ENCODE measurements at regions not wholly inside any gene's neighbourhood (a gene's known extent, or its start where the extent isn't known, plus 50 kb on each side); places are given as distances from the start of the nearest gene placed in this dataset.
"Not testable (repeated sequence)": the region's sequence is repeated elsewhere in the genome, so short reads cannot be mapped to it uniquely, and the experiment has no call there.

DNA sequence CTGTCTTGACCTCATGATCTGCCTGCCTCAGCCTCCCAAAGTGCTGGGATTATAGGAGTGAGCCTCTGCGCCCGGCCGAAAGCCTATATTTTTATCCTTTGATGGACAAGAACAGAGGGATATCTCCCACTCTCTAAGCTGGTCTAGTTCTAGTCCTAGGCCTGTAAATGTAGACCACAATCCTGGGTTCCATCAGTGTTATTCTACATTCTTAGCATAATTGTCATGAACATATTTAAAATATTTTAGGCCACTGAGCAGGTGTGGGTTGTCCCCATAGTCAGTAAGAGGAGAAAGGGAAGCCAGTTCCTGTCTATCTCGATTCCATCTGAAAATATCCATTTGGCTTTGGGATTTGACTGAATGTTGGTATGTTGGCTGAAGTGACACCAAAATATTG lies 118.1 kb downstream of the EBLN2 start:
- DNase-seq (ENCODE audit: low spot score), result no peak

DNA sequence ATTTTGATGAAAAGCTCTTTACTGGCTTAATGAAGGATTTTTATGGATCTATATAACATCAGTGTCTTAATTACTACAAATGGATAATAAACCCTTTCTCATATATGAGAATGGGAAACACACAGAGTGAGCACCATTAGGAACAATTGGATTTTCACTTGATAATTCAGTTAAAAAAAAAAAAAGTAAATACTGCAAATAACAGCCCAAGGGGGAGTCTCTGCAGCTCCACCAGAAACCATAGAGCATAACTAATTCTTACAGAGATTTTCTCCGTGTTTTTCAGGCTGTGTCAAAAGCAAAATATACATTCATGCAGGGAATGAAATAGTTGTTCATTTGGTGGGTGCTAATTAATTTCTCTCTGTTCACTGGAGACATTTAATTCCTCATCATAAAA lies 125.3 kb downstream of the EBLN2 start:
- no peak for DNase-seq (ENCODE audit: low spot score)

DNA sequence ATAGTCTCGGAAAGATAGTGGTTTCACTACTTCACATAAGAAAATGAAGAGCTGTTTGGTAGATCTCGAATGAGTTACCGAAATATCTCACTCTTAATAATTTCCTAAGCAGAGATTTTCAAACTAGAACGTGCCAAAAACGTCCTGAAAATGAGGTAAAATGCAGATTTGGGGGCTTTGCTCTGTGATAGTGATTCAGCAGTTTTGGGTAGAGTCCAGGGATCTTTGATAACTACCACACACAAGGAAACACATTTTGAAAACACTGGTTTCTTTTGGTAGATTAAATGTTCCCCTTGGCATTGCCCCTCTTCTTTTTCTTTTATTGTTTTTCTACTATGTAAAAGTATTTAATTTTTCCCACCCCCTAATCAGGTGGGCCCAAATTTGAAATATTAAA lies 125.9 kb downstream of the EBLN2 start:
- no peak for DNase-seq (ENCODE audit: low spot score)

DNA sequence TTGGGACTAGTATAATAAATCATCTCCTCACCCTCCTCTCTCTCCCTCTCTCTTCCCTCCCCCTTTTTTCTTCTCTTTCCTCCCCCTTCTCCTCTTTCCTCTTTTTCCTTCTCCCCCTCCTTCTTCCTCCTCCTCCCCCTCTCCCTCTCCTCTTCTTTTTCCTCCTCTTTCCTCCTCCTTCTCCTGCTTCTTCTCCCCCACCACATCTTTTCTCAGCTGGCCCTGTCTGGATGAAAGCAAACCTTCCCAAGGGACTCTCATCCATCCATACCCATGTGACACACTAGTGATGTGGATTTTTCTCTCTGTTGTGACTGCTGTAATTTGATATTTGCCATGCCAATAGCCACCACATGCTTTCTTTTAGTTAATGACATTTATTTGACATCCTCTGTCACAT lies 127.2 kb downstream of the EBLN2 start:
- DNase-seq (ENCODE audit: low spot score), result no peak

DNA sequence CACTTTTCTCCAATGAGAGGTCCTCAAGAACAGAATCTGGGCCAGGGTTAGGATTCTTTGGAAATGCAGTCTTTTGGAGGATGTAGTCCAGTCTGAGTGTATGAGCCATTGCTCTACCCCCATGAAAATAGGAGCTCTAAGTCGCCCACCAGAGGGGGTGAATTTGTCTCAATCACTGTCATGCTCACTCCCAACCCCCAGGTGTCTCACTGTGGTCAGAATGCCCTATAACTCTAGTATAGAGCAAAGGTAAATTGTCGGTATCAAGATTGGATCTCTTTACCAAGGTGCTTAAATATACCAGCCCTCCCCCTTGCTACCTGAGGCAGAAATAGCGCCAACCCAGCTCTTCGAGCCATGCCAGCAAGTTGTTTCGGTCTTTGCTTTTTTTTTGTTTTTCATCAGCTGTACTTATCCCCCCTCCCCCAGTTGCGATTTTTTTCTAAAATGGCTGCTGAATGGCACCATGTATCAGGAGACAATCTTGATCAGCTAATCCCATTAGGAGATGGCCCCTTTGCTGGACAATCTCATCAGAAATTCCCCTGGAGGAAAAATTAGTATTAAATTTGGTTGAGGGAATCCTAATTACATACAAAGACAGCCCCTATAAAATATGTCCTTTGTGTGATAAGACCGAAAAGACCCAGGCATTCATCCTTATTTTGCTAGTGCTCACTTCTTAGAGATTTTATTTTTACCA lies 130.7 kb downstream of the EBLN2 start:
- DNase-seq (ENCODE audit: low spot score), result no peak

DNA sequence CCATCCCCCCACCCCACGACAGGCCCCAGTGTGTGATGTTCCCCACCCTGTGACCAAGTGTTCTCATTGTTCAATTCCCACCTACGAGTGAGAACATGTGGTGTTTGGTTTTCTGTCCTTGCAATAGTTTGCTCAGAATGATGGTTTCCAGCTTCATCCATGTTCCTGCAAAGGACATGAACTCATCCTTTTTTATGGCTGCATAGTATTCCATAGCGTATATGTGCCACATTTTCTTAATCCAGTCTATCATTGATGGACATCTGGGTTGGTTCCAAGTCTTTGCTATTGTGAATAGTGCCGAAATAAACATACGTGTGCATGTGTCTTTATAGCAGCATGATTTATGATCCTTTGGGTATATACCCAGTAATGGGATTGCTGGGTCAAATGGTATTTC lies 132.5 kb downstream of the EBLN2 start:
- not testable (repeated sequence) for DNase-seq (ENCODE audit: low spot score)

DNA sequence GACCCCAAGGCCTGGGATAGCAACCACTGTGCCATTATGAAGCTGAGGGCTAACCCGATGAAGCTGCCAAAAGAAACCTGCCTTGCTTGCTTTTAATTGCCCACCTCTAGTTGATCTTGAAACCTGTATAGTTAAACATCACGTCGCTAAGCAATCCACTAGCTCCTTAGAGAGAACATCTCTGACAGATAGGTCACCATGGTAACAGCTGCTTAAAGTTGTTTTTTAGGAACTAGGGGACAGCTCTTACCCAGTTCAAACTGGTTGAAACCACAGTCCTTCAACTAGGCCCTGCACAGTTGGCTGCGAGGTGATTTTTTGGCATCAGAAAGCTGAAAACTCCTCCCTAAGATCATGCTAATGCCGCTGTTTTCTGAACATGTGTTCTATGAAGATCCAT lies 135.7 kb downstream of the EBLN2 start:
- DNase-seq (ENCODE audit: low spot score), result no peak

DNA sequence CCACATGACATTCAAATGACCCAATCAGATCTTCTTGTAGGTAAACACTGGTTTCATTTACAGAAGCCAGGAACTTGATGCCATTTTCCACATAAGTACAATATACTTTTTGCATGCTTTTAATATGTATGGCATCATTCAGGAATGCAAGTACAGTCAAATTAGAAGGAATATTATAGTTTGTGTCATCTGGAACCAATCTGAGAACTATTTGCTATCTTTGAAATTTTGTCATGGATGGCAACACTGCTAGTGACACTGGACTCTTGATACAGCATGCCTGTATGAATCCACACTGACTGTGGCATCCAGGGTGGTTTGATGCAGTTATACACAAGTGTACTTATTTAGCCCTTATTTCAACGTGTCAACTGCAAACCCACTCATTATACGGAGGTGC lies 141.6 kb downstream of the EBLN2 start:
- no peak for DNase-seq (ENCODE audit: low spot score)

DNA sequence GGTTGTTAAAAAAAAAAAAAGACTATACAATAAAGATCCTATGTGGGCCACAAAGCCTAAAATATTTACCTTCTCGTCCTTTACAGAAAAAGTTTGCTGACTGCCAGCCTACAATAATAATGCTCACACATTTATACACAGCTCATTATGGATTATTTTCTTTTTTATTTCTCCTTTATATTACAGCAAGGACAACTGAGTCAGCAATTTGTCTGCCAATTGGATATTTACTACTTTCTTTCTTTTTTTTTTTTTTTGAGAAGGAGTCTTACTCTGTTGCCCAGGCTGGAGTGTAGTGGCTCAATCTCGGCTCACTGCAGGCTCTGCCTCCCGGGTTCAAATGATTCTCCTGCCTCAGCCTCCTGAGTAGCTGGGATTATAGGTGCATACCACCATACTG lies 142.2 kb downstream of the EBLN2 start:
- no peak for DNase-seq (ENCODE audit: low spot score)

DNA sequence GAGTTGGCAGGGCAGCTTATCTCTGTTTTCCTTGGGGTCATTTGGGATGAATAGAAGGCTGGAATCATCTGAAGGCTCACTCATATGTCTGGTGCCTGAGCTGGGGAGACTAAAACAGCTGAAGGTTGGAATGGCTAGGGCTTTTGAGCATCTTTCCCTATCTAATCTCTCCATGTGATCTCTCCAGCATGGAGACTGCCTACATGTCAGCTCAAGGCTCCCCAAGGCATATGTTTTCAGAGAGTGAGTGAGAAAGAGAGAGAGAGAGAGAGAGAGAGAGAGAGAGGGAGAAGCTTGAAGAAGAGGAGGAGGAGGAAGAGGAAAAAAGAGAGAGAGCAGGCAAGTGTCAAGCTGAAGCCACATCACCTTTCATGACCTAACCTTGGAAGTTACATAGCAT lies 143.4 kb downstream of the EBLN2 start:
- DNase-seq (ENCODE audit: low spot score), result no peak

DNA sequence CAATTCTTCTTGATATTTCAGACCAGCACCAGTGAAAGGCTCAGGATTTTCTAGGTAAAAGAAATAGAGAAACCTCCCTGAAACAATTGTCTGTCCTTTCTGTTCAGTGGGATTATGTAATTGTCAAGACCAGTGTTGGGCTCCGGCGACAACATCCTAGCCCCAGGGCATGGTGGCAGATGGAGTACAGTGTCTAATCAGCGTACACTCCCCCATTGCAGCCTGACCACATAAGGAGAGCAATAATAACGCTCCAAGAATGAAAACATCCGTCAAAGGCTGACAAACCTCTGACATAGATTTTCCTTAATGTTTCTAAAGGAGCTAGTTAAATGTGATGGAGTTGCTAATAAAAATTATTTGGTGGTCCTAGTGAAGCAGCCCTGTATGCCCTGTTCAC lies 144.6 kb downstream of the EBLN2 start:
- DNase-seq (ENCODE audit: low spot score), result no peak

DNA sequence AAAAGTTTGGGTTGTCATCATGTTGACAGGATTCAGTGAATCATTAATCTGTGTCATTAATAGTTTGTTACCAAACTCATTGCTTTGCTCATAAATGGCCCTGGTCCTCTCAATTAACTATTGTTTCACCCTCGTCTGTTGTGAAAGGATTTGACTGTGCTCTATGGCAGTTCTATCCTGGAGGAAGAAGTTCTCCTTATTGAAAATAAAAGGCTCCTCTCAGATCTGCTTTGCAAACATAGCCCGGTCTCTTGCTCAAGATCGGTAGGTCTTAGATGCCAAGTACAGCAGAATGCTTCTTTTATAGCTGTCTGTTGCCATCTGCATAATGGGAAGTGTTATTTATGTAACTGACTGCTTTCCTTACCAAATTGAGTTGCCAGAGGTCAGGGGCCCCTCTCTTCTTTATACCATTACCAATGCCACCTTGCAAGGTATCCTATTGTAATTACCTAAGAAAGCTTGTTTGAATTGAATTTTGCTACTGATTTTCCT lies 146.5 kb downstream of the EBLN2 start:
- DNase-seq (ENCODE audit: low spot score), result no peak

DNA sequence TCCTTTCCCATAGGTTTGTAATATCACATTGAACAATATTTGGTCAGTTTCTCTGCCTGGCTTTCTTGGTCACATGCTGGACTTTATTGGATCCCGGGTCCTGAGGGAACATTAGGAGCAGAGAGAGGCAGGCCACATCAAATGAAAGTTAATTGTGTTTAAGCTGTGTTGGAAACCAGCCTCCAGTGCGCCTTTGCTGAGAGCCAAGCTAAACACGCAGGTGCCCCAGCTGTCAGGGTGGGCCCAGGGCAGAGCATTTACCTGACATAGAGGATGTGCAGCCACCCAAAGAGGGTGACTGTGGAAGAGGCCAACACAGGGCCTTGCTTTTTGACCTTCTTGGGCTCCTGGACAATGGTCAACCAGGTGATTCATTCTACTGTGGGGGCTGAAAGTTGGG lies 149.3 kb downstream of the EBLN2 start:
- DNase-seq (ENCODE audit: low spot score), result no peak

DNA sequence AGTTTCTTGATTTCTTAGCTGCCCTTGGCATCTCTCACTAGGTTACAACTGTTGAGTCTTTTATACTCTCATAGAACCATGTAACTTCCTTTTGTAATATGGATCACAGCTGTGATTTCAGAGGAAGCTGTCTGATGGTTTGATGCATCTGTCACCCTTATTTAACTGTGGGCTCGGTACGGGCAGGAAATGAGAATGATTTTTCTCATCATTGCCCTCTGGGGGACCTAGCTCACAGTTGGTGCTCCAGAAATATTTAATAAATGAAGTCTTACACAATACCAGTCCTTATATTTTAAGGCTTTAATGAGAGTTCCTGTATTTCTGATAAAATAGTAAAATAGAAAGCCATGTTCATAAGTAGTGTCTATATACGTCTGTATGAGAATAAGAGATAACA lies 151.2 kb downstream of the EBLN2 start:
- no peak for DNase-seq (ENCODE audit: low spot score)

DNA sequence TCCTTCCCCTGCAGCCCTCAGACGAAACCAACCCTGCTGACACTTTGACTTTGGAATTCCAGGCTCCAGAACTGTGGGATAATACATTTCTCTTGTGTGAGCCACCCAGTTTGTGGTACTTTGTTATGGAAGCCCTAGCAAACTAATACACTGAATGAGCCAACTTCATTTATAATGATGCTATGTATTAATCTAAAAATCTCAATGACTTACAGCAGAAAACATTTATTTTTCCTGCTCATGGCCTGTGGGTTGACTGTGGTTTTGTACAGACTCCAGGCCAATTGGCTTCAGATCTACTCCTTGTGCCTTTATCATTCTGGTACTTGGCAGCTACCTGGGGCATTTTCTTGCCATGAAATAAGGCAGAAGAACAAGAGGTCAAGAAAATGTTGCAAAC lies 152.4 kb downstream of the EBLN2 start:
- no peak for DNase-seq (ENCODE audit: low spot score)

DNA sequence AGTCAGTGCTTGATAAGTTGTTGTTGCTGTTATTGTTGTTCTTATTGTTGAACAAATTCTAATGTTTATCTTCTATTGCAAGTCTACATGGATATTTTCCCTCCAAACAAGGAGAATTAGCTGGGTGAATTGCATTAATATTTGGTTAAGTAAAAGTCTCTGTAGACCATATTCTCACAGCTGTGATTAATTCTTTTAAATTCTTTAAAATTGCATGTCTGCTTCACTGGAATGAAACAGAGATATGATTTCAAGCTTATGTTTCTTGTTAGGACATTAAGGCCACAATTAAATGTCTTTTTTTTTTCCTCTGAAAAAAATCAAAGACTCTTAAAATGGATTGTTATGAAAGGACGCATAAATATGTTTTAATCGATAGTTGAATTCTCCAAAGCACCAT lies 153.4 kb downstream of the EBLN2 start:
- DNase-seq (ENCODE audit: low spot score), result no peak

DNA sequence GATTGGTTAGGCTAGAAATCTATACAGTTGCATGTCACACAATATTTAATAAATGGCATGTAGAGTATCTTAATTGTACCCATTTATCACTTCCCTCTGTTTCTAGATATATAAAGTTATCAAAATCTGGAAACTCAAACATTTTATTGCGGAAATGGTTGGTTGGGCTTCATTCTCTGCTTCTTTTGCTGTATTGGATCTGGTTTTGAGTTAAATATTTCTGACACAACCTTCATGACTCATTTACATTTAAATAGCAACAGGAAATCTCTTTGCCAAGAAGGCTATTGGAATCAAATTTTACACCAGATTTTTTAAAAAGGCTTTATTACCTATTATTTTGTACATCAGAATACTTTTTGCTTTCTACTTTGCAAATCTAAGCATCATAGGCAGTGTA lies 153.8 kb downstream of the EBLN2 start:
- peak; percentile 13 for DNase-seq (ENCODE audit: low spot score)

DNA sequence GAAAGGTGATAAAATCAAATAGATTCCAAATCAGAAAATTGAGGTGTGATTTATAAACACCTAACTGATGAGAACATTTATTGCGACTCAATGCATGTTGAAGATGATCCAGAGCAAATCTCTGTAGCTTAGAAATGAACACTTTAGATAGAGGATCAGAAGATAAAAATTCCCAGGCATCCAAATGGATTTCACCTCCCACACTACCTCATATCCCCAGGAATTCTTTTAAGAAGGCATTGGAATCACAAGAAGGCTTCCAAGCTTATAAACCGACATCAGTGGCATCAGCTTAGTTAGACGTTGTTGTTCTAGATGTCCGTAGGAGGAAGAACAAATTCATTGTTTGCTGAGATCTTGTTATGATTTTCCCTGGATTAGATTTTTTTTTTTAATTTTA lies 154.4 kb downstream of the EBLN2 start:
- DNase-seq (ENCODE audit: low spot score), result no peak

DNA sequence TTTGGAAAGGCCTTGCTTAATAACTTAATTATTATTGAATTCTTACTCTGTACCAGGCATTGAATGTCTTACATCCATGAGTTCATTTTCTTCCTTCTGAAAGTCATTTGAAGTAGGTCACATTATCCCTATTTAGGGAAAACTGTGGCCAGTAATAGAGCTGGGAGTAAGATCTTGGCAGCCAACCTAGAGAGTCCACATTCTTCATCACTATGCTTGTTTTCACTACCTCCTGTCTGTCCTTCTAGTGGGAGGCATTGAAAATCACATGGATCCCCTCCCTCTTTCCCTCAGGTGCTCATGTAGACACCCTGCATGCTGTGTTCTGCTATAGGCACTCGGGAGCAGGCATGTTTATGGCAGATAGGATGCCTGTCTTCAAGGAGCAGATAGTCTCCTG lies 154.9 kb downstream of the EBLN2 start:
- no peak for DNase-seq (ENCODE audit: low spot score)

DNA sequence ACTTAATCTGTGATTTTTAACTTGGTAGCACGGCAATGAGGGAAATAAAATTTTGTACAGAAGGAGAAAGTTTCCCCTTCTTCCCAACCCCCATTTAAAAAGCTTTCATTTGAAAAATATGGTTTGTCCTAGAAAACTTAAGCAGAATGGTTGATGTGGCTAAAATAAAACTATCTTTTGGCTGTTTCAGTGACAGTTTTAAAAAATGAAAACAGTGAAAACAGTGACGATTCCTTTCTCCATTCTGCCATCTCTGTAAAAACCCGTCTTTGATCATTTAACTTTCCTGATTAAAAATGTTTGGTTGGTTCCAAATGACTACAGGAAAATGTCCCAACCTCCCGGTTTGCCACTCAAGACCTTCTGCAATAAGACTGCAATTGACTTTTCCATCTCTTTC lies 160.7 kb downstream of the EBLN2 start:
- no peak for DNase-seq (ENCODE audit: low spot score)

DNA sequence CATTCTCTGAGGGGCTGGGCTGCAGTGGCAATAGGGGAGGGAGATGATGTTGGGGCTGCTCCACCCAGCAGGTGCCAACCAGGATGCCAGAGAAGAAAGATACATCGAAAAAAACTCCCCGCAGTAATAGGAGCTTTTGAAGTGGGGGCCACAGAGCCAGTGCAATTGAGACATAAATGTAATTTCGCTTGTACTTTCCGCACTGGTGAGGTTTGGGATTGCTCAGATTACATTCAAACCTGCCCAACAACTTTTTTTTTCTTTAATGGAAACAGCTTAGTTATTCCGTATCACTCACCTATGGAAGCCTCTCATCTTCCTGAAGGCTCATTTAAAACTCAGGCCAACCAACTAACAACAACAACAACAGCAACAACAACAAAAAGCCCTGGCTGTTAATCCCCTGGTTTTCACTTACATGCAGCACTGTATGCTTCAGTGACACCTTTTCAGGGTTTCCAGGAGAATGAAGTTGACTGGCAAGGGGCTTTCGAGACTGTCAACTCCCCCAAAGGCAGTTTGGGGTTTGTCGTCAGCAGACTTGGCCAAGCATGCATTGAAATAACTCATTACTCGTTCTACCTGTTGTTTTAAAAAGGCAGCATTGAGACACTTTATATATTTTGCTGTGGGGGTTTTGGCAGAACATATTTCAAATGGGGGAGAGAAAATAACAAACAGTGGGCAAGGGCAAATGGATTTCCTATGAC lies 163.8 kb downstream of the EBLN2 start:
- no peak for DNase-seq (ENCODE audit: low spot score)

DNA sequence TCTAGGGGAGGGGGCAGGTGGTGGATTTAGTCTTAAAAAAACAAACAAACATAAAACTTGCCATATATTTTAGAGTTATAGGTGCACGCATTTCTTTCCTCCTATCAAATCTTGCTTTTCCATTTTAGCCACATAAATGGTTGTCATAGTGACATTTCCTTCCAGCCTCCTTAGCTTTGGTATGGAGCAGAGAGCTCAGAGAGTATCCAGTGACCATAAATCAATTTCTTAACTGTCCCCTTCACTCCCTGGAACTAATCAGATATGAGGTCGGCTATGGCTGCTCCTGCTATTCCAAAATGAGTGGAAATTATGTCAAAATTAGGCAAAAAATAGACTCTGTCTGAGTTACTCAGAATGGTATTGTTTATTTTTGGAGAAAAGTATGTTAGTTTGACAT lies 164.5 kb downstream of the EBLN2 start:
- DNase-seq (ENCODE audit: low spot score), result no peak

DNA sequence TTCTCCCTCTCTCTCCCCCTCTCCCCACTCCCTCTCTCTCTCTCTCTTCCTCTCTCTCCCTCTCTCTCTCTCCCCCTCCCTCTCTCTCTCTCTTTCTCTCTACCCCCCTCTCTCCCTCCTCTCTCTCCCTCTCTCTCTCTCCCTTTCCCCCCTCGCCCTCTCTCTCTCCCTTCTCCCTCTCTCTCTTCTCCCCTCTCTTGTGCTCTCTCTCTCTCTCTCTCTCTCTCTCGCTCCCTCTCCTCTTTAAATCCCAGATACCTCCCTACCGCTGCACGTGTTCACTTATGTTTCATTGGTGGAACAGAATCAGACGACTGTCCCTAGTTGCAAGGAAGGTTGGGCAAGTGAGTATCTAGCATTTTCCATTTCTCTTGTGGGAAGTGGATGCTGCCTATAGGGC lies 166.5 kb downstream of the EBLN2 start:
- DNase-seq (ENCODE audit: low spot score), result no peak

DNA sequence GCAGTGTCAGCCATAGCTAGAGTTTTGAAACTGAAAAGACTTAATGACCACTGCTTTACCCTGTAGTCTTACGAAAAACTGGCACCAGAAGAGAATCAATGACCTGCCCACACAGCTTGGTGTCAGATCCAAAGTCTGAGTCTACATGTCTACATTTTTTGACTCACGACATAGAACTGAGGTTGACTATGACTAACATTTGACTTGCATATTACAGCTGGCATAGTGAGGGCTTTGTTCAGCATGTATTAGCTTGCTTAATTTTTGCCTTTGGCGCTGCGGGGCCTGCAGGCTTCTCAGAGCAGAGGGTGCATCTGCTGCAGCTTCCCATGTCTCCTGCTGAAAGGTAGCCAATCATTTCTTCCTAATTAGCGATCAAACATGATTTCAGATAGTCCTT lies 167.0 kb downstream of the EBLN2 start:
- peak; percentile 10 for DNase-seq (ENCODE audit: low spot score)
